ENCODE measurements at regions not wholly inside any gene's neighbourhood (a gene's known extent, or its start where the extent isn't known, plus 50 kb on each side); places are given as distances from the start of the nearest gene placed in this dataset.

DNA sequence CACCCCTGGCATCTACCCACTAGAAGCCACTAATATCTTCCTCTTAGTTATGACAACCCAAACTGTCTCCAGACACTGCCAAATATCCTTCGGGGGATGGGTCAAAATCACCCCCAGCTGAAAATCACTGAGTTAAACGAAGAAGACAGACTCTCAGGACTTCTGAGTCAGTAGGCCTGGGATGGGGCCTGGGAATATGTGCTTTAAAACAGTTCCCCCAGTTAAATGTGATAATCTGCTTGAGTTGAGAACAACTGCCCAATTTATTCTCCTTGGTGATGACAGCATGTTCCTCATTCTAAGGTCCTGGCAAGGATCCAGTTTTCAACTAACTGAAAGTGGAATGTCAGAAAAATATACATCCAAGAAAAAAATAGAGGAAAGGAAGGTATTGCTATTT is 52.4 kb downstream of the CBLL2 start:
- no peak for DNase-seq

- no peak for DNase-seq
Observed at GRCh38 chrX:22329783-22330182, 57.1 kb downstream of the CBLL2 start.

DNA sequence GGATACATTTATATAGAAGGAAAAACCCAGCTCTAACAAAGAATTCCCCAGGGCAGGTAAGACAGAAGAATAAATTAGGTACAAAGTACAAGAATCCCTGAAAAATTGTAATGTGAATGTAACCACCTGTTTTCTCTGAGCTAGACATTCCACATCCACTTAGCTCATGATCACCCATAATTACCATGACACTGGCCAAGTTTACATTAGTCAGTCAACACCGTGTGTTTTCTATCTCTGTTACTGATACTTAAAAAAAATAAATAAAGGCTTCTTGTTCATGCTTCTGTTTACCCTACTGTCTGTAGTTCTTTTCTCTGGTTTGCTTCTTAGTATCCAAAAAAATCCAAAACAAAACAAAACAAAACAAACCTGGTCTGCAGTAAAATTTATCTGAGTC is 66.0 kb downstream of the CBLL2 start:
- DNase-seq, result no peak

DNA sequence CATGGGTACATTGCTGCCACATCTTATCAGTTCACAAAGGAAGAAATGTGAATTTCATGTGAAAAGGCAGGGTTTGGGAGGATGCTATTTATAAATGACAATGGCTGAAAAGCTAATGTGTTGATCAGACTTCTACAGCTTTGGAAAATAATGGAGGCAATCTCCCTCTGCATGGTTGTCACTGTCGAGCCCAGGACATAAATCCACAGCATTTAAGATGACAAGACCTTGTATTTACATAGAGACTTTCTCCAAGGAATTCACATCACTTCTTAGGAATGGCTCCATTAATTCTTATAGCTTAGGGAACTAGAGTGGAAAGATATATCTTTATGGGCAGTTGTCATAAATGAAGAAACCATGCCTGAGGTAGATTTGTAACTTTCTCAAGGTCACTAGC is 66.7 kb downstream of the CBLL2 start:
- DNase-seq, result no peak

DNA sequence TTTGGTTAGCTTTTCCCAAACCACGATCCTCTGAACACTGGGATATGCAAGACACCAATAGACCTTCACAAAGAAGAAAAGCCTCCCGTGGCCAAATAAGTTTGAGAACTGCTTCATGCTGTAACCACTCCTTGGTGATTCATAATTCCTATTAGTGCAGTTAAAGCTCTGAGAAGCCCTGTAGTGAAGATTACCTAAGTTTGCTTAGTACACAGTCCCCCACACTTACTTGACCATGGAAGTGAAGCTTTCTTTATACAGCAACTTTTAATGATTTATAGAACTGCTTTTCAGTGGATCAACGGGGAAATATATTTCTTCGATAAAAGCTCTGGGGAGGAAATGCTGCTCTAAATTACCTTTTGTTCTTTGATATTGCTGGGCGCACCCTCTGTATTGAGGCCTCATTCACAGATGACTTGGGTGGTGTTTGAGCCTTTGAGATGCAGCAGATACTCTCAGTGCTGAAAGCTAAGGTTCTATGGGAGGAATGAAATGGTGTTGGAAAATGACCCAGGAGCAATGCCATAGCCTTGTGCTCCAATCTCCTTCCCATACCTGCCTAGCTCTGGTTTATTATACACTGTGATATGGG is 67.4 kb downstream of the CBLL2 start:
- DNase-seq, result no peak

DNA sequence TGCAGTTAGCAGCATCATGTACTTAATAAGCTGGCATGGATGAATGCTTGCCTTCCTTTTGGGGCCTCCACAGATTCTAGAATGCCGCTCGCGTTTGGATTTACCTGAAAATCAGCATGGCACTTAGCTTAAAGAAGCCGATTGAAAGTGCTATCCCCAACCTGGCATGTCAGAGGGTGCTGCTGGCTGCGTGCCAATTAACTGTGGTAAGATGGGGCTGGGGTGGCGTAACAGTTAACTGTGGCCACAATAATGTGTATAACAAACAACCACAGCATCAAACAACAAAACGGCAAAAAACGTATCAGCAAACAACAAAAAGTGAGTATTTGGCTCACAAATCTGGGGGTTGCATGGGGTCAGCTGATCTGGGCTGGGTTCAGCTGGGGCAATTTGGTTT is 70.5 kb downstream of the CBLL2 start:
- DNase-seq, result no peak

- no peak for DNase-seq
Observed at GRCh38 chrX:22345884-22346283, 73.2 kb downstream of the CBLL2 start.

- no peak for DNase-seq
Observed at GRCh38 chrX:22347491-22347890, 74.8 kb downstream of the CBLL2 start.

DNA sequence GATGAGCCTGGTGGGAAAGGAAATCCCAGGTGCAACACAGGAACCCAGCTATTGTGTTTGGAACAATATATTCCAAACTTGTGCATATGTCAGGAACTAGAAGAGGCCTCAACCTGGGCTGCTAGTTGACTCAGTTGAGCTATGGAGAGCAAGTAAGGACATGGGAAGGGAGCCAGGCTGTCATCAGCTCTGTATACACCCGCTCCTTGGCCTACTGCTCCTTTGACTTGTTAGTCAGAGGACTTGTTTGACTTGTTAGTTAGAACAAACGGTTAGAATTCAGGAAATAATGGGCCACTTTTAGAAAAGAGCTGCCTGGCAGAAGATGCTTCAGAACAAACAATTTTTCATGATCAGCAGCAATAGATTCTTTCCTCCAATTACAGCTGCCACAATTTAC is 76.4 kb downstream of the CBLL2 start:
- DNase-seq, result no peak

- DNase-seq, result no peak
Observed at GRCh38 chrX:22351076-22351475, 78.4 kb downstream of the CBLL2 start.

DNA sequence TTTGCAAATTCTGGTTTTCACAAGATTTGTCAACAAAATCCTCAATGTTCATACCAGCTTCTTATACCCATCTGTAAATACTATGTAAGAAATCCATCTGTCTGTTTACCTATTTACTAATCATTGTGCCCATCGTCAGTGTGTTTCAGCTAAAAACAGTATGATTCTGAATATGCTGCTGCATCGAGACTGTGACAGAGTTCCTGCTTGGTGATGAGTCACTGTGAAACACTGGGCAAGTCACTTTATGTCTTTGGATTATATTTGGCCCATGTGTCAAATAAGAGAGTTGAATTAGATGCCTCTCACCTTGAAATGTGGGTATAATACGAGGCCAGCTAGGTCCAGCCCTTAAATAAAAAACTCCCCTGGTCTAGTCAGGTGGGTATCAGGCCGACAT is 79.3 kb downstream of the CBLL2 start:
- DNase-seq, result no peak

GRCh38 chrX:22357621-22358020 is 84.9 kb downstream of the CBLL2 start:
- no peak for DNase-seq

DNA sequence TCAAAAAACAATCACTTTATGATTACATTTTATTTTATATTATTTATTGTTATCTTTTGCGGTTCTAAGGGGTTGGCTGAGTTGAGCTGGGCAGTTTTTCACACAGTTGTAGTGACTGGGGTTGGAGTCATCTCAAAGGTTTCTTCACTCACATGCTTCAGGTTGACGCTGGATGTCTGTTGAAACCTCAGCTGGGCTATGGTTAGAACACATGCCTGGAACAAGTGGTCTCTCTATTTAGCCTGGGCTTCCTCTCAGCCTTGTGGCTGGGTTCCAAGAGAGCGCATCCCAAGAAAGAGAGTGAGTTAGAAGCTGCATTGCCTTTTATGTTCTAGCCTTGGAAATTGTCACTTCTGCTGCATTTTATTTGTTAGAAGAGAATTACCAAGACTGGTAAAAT is 87.4 kb downstream of the CBLL2 start:
- no peak for DNase-seq

DNA sequence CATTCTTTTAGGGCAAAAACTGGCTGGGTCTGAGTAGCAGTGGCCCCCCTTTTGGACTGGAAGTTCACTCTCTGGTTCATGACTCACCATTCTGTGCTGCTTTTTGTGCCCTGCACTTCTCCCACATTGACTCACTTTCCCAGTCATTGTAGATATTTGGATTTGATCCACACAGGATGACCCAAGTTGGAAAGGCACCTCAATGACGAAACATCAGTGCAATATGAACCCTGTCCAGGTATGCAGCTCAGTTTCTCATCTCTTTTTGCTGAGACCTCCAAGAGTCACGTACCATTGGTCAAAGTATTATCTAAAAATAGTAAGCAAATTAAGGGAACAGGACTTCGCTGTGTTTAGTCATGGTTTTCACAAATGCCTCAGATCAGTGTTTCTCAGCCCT is 92.7 kb downstream of the CBLL2 start:
- no peak for DNase-seq

DNA sequence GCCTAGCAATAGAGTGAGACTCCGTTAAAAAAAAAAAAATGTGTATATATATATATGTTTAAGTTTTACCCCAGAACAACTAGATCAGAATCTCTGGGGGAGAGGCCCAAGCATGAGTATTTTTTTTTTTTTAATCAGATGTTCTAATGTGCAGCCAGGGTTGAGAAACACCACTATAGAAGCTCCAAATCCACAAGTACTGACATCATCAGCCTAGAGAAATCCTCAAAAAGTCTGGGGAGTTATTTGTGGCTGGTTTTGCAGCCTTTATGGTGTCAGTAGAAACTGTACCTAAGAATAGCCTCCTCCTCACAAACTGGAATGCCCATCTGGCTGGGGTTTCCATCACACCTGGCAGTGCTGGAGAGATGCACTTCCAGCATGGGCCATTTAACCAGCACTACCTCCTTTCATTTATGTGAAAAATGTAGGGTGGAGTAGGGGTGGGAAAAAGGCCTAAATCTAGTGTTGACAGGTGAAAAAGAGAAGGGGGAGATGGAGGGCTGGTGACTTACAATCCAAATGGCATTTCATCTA is 93.5 kb downstream of the CBLL2 start:
- no peak for DNase-seq

- DNase-seq, result peak; percentile 64
Observed at GRCh38 chrX:22366906-22367305, 94.2 kb downstream of the CBLL2 start.

DNA sequence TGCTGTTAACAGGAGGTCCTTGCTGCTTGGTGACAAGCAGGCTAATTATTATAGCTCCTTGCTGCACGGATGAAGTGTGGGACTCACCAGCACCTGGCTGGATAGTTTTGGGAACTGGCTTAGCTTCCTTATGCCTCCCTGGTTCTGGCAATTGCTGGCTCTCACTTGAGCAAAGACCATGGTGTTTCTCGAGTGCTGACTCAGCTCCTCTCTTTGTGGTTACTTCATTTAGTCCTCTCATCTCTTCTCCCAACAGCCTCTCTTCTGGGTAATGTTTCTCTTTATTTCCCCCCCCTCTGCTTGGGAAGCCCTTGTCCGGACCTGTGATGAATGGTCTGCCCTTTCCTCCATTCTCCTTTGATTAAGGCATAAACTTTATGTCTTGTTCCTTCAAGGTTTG is 100.4 kb downstream of the CBLL2 start:
- DNase-seq, result peak; percentile 6

- no peak for DNase-seq
Observed at GRCh38 chrX:22373766-22374165, 101.1 kb downstream of the CBLL2 start.

GRCh38 chrX:22376369-22376768 is 103.7 kb downstream of the CBLL2 start:
- no peak for DNase-seq

DNA sequence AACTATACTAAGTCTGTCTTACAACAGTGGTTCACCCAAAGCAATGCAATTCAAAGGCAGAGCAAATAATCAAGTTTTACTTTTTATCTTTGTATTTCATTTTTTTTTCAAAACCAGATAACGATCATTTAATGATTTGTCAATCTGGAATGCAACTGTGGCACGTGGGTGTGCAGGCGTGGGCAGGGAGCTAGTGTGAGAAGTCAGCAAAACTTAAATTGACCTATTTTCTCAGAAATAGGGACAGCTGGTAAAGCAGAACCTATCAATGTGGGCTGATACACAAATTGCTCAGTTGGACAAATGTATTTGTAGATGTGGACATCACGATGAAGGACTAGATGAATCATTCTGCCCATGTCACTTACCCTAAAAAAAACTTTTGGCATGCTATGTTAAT is 105.6 kb downstream of the CBLL2 start:
- DNase-seq, result no peak

GRCh38 chrX:22383988-22384387 is 111.3 kb downstream of the CBLL2 start:
- DNase-seq, result no peak

GRCh38 chrX:22389556-22390179 is 117.0 kb downstream of the CBLL2 start:
- peak; percentile 49 for DNase-seq

- DNase-seq, result no peak
Observed at GRCh38 chrX:22392133-22392948, 119.6 kb downstream of the CBLL2 start.

DNA sequence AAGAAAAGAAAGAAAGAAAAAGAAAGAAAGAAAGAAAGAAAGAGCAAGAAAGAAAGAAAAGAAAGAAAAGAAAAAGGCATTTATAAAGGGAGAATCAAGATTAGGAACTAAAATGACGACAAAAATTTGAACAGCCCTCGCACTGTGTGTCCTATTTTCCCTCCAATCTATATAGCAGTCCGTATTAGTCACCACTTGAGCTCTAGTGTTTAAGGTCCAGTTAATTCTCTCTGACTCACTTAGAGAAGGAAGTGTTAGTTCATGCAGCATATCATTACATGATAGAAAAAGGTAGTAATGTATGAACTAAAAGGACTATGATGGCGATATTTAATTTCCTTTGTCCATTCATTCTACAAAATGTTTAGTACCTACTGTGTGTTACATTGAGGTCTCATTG is 122.7 kb downstream of the CBLL2 start:
- no peak for DNase-seq
